GM19324 (cell line): ENCODE measurements at regions not wholly inside any gene's neighbourhood (a gene's known extent, or its start where the extent isn't known, plus 50 kb on each side); places are given as distances from the start of the nearest gene placed in this dataset.
"Not testable (repeated sequence)": the region's sequence is repeated elsewhere in the genome, so short reads cannot be mapped to it uniquely, and the experiment has no call there.

Experiments
- ATAC-seq: cut with Tn5 transposase; IDR thresholded peaks from one replicate; pipeline ENCODE4 v1.9.1; 2021; ENCODE audit warnings: mild to moderate bottlenecking, moderate library complexity; ENCODE audit not compliant: unreplicated experiment, low FRiP score

GRCh38 chr15:39497759-39498565 is 82.9 kb upstream of the THBS1 start:
- no peak for ATAC-seq

DNA sequence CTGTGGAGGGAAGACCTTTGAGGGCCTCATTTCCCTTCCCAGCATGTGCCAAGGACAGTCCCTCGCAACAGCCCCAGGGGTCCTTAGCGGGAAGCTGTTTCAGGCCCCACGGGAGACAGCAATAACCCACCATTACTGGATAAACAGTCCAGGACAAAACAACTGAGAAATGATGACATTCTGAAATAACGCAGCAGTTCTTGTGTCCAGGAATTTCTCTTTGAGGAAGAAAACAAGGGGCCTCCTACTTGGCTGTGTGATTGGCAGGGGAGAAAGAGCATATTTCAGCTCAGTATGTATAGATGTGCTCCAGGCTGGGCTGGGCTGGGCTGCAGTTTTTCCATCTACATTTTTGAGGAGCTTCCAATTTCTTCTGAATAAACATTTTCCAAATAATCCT is 82.2 kb upstream of the THBS1 start:
- no peak for ATAC-seq

GRCh38 chr15:39499042-39499441 is 81.8 kb upstream of the THBS1 start:
- no peak for ATAC-seq

GRCh38 chr15:39499681-39500080 is 81.2 kb upstream of the THBS1 start:
- ATAC-seq, result no peak

DNA sequence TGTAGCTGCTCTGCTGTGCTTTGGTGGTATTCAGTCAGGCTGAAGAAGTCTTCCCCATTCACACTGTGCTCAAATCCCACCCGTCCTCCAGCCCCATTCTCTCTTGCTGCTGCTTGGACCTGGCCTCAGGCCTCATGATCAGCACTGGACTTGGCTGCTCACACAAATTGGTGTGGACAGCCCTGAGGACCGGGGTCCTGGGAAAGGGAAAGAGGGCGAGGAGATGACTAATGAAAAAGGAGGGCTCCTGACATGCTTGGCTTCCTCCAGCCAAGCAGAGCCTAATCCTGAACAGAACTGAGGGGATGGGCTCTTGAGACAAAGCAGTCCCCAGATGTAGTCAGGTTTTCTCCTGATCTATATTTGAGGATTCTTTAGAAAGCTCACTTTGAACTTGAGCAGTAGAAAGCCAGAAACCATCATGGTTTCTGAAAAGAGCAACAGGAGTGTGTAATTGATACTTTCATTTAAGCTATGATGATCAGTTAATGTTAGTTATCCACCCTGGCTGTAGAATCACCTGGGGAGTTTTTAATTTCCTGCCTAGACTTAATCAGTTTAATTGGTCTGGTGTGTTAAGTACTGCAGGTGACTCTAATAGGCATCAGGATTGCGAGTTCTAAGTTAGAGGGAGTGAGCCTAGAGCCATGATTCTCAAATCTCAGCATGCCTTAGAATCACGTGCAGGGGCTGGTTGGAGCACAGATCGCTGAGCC is 79.4 kb upstream of the THBS1 start:
- ATAC-seq, result no peak

DNA sequence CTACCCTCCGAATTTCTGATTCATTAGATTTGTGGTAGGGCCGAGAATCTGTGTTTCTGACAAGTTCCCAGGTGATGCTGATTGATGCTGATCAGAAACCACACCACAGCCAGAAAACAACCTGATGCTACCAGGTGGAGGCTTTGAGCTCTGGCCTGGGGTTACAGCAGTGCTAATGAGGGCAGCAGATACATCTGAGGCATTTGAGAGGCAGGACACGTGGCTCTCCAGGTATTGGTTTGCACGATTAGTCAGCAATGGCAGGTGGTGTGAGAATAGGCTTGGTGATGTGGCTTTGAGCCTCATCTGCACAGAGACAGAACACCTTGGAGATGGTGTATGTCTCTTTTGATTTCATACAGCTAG is 78.8 kb upstream of the THBS1 start:
- ATAC-seq, result no peak

DNA sequence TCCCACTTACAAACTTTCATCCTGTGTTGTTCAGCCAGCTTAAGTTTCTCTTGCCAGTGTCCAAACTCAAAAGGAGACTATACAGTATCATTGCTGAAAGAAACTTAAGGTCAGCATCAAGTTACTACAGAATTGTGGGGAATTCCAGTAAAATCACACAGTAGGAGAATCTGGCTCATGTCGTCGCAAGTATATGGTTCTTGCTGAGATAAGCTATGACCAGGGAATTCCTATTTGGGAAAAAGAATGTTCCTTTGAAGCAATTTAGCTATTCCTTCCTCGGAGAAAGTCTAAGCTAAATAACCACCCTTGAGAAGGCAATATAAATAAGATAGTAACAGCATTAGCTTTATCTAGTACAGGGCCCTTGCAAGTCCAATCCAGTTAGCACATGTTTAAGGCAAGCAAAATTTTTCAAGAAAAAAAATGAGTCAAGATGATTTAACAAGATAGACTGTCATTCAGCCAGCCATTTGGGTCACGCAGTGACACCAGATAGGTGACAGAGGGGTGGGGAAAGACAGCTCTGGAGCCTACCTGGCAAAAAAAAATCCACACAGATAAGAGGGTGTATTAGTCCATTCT is 78.2 kb upstream of the THBS1 start:
- ATAC-seq, result no peak

DNA sequence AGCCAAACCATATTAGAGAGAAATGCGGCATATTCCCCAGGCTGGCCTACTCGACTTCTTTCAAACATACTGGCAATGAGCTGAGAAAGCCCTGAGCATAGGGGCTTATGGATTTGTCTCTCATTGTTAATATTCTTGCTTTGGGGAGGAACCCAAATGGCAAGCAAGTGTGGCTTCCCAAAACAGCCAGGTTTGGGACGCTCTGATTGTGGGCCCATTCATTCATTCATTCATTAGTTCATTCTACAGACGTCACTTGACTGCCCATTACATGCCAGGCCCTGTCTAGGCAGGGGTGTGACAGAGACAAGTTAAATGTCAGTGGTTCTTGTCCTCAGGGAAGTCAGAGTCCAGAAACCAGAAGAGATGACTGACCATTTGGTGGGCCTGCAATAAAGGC is 77.4 kb upstream of the THBS1 start:
- no peak for ATAC-seq

DNA sequence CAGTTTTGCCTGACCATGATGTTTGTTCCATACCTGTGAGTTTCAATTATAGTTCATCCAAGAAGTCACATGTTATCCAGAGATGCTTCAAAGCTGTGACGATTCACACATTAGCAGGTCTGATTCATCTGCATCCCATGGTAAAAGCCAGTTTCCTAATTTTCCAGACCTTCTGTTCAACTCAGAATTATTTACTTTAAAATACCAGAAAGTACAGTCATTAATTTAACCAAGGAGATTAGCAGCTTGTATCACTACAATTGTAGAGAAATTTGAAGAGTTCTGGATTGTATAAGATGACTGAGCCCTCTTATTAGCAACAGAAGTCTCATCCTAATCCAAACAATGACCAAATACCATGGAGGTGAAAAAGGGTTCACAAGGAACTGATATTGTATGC is 76.1 kb upstream of the THBS1 start:
- no peak for ATAC-seq

DNA sequence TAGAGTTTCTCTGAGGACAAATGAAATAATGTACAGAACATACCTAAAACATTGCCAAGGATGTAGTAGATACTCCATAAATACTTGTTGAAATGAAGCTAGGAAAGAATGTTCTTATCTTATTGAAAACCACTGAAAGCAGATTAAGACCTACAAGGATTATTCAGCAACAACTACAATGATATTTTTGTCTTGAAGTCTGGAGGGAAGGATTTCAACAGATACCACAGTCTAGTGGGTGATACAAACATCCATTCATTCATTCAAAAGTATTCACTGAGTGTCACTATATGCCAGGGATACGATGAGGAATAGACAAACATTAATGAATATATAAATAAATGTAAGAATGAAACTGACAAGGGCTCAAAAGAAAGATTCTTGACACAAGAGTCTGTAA is 74.7 kb upstream of the THBS1 start:
- no peak for ATAC-seq

GRCh38 chr15:39508536-39508935 is 72.3 kb upstream of the THBS1 start:
- ATAC-seq, result no peak

GRCh38 chr15:39510001-39510701 is 70.7 kb upstream of the THBS1 start:
- ATAC-seq, result no peak

- no peak for ATAC-seq
Measured at GRCh38 chr15:39511000-39511915, 69.6 kb upstream of the THBS1 start.

DNA sequence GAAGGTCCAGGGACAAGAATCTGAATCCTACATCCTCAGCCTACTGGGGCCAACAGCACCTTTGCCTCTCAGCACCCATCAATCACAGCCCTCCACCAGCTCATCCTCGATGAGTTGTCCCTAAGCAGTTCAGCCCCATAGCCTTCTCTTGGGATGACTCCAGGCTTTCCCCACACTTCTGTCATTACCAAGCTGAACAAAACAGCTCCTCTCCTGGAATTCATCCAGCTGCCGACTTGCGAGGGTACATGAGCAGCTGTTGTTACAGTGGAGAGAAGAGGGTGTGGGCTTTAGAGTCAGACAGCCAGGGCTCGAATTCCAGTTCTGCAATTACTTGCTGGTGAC is 69.0 kb upstream of the THBS1 start:
- no peak for ATAC-seq

GRCh38 chr15:39512643-39513042 is 68.2 kb upstream of the THBS1 start:
- ATAC-seq, result no peak

DNA sequence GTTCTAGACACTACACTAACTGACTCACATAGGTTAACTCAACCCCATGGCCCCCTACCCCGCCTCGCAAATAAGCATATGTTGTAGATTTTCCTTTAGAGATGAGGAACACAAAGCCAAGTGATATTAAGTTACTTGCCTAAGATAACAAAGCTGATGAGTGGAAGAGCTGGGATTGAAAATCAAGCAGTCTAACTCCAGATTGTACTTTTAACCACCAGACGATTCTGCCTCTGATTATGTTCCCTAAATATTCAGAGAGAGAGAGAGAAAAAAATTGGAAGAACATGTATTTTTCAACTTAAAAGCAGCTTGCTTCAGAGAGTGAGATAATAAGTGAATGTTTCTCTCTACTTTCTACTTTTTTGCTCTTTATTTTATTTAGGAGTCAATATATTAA is 66.9 kb upstream of the THBS1 start:
- ATAC-seq, result no peak

DNA sequence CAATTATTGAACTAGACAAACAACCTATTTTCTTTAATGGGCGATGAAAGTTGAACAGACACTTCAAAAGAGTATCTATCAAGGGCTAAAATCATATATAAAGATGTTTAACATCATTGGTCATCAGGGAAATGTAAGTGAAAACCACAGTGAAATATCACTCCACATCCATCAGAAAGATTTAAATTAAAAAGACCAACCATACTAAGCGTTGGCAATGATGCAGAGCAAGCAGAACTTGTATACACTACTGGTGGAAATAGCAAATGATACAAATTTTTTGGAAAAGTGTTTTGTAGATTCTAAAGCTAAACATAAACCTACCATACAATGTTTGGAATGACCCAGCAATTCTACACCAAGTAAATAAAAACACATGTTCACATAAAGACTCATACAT is 65.9 kb upstream of the THBS1 start:
- ATAC-seq, result no peak

DNA sequence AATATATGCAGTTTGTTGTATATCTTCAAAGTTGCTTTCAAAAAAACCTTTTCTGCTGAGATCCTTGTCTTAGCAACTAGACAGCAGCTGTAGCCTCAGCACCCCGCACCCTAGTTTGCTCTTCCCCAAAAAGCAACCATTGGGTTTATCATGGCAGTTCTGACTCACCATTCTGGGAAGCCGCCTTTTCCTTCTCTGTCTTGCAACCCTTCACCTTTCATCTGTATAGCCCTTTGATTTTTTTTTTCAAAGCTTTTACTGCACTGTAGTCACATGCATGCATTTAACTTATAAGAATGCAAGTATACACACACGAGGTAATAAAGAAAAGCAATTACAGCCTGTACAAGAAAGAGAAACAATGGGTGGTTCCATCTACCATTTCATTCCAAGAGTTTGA is 65.1 kb upstream of the THBS1 start:
- ATAC-seq, result no peak

DNA sequence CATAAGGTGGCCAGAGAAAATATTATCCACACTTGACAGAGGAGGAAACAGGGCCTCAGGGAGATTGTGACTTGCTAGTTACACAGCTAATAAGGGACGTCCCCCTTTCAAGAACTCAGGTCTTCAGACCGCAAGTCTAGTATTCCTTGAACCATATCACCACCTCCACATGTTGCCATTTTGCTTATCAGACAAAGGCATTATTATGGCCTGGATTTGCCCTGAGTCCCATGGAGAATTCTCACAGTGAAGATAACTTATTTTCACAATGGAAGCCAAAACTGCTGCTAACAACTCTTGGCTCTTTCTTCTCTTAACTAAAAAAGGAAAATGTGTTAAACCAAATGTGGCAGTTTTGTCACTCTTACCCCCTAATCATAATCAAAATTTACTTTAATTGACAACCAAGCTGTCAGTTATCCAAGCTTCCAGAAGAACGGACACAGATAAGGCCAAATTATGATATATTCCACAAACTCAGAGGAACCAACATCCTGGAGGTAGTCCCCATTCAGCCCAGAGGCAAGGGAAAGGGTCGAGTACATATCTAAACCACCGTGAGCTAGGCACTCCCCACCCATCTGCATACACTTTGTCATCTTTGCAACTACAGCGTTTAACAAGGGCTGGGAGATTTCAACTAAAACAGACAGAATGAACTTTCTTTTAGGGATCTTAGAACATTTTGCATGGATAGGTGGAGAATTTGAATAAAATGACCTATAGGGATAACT is 63.6 kb upstream of the THBS1 start:
- ATAC-seq, result no peak

GRCh38 chr15:39523968-39524367 is 56.9 kb upstream of the THBS1 start:
- not testable (repeated sequence) for ATAC-seq
